MCF 10A (cell line): ENCODE measurements at regions not wholly inside any gene's neighbourhood (a gene's known extent, or its start where the extent isn't known, plus 50 kb on each side); places are given as distances from the start of the nearest gene placed in this dataset.
A peak's percentile ranks its signal among the peaks of the same experiment; 100 is the strongest.
"Not testable (repeated sequence)": the region's sequence is repeated elsewhere in the genome, so short reads cannot be mapped to it uniquely, and the experiment has no call there.

Source experiments
- BruUV-seq: library from RNA; stranded (reverse); fragments of 400-500 nt; replicated peaks from 2 replicates; lab custom pipeline; 2021; lab: Mats Ljungman, UMichigan
- CTCF ChIA-PET: fragments of 300-600 bp; sonication (Branson Sonifier 250); formaldehyde crosslinking; extraction: SDS; loops from one replicate; lab custom pipeline; 2021; ENCODE audit warnings: antibody characterized with exemption, inconsistent platforms; lab: Yijun Ruan, JAX
- POLR2A ChIA-PET: fragments of 300-600, 350-650 bp; sonication (Branson Sonifier 250); formaldehyde crosslinking; extraction: SDS; loops from one replicate; lab custom pipeline; 2020; ENCODE audit warnings: antibody characterized with exemption, inconsistent platforms; lab: Yijun Ruan, JAX
- DNase-seq: peaks from one replicate; pipeline ENCODE4 v3.0.0-alpha.2; 2018; ENCODE audit not compliant: unreplicated experiment
- H3K27ac Mint-ChIP-seq: one replicate; pipeline ENCODE4 v1.8.0; 2022; ENCODE audit warnings: mild to moderate bottlenecking, low read depth, mixed read lengths; ENCODE audit not compliant: unreplicated experiment
- H3K27me3 Mint-ChIP-seq: one replicate; pipeline ENCODE4 v1.8.0; 2022; ENCODE audit warnings: mixed read lengths; ENCODE audit not compliant: insufficient read depth, unreplicated experiment
- H3K36me3 Mint-ChIP-seq: one replicate; pipeline ENCODE4 v1.8.0; 2022; ENCODE audit warnings: mild to moderate bottlenecking, moderate library complexity, mixed read lengths; ENCODE audit not compliant: insufficient read depth, unreplicated experiment
- H3K4me1 Mint-ChIP-seq: one replicate; pipeline ENCODE4 v1.8.0; 2022; ENCODE audit warnings: mixed read lengths; ENCODE audit not compliant: insufficient read depth, unreplicated experiment
- H3K4me3 Mint-ChIP-seq: one replicate; pipeline ENCODE4 v1.8.0; 2022; ENCODE audit warnings: mild to moderate bottlenecking, moderate library complexity, mixed read lengths; ENCODE audit not compliant: unreplicated experiment
- H3K9me3 Mint-ChIP-seq: one replicate; pipeline ENCODE4 v1.8.0; 2022; ENCODE audit warnings: mixed read lengths; ENCODE audit not compliant: unreplicated experiment
- intact Hi-C: fragments of 100-400 bp; cut with micrococcal nuclease; formaldehyde crosslinking; loops from 2 replicates; pipeline ENCODE4 v1.14.1; 2022
- TF ChIP-seq, protein P1 (sequence below): fragments of 200-600 bp; IDR thresholded peaks from one replicate; pipeline ENCODE4 v1.8.0; 2022; ENCODE audit warnings: antibody characterized with exemption, mild to moderate bottlenecking; ENCODE audit not compliant: unreplicated experiment

DNA sequence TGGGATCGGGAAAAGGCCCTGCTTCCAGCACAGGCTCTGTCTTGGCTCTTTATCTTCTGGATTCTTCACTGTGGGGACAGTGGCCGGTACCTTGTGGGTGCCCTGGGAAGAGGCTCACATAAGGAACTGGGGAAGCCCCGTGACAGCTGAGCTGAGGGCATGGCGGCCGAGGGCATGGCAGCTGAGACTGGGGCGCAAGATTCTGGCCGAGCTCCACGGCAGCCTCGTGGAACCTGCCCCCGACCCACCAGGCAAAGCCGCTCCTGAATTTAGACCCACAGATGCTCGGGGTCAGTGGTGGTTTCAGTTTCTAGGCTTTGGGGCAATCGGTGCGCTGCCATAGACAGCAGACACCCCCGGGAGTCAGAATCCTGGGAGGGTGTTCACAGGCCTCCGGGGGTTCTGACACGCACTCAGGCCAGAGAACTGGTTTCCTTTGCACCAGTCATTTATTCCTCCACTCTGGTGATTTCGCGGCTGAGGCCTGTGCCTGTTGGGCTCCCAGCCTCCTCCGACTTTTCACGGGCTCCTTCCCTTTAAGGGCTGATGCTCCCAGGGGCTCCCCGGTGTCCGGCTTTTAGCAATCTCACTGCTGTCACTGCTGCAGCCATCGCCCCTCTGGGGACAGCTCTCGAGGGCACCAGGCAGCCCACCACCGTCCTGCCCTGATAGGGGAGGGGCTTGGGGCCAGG, 117.6 kb downstream of the TEX29 start:
- TF ChIP-seq, protein P1, sequence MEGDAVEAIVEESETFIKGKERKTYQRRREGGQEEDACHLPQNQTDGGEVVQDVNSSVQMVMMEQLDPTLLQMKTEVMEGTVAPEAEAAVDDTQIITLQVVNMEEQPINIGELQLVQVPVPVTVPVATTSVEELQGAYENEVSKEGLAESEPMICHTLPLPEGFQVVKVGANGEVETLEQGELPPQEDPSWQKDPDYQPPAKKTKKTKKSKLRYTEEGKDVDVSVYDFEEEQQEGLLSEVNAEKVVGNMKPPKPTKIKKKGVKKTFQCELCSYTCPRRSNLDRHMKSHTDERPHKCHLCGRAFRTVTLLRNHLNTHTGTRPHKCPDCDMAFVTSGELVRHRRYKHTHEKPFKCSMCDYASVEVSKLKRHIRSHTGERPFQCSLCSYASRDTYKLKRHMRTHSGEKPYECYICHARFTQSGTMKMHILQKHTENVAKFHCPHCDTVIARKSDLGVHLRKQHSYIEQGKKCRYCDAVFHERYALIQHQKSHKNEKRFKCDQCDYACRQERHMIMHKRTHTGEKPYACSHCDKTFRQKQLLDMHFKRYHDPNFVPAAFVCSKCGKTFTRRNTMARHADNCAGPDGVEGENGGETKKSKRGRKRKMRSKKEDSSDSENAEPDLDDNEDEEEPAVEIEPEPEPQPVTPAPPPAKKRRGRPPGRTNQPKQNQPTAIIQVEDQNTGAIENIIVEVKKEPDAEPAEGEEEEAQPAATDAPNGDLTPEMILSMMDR, result no peak
- intact Hi-C loops, result no loop called here
- H3K4me1 Mint-ChIP-seq, result no peaks in the 10 kb centered on the region
- BruUV-seq, result no TSS peak
- ChIA-PET POLR2A (no interaction called here), CTCF (interaction anchor here (0.5 to 1.5 kb wide), 3 partner anchors 10 to 453 kb away, joined by 3 to 9 read pairs (median 4); no protein-coding TSS in a partner anchor)
- H3K4me3 Mint-ChIP-seq, result no peak overlapping the region
- H3K9me3 Mint-ChIP-seq, result peaks cover 41% of the 10 kb centered on the region
- H3K36me3 Mint-ChIP-seq, result no peaks in the 10 kb centered on the region
- no peak overlapping the region for H3K27ac Mint-ChIP-seq
- peaks cover 7% of the 10 kb centered on the region for H3K27me3 Mint-ChIP-seq
- no peak for DNase-seq

DNA sequence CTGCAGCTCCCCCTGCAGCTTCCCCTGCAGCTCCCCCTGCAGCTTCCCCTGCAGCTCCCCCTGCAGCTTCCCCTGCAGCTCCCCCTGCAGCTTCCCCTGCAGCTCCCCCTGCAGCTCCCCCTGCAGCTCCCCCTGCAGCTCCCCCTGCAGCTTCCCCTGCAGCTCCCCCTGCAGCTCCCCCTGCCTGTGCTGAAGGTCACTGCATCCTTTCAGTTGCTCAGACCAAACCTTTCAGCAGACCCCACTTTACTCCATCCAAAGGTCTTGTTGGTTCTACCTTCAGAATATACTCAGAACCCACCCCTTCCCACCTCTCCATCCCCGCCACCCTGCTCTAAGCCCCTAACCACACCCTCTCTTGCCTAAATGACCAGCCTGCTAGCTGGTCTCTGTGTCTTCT, 120.0 kb downstream of the TEX29 start:
- DNase-seq, POLR2A ChIA-PET, H3K27me3 Mint-ChIP-seq, H3K4me3 Mint-ChIP-seq, H3K4me1 Mint-ChIP-seq, H3K36me3 Mint-ChIP-seq, BruUV-seq, H3K27ac Mint-ChIP-seq, intact Hi-C loops: not testable (repeated sequence)
- CTCF ChIA-PET, result interaction anchor here (0.6 to 1.7 kb wide), 4 partner anchors 11 to 880 kb away, joined by 3 to 9 read pairs (median 3); no protein-coding TSS in a partner anchor
- peaks cover 17% of the 10 kb centered on the region for H3K9me3 Mint-ChIP-seq
- TF ChIP-seq, protein P1, result peak; percentile 12

DNA sequence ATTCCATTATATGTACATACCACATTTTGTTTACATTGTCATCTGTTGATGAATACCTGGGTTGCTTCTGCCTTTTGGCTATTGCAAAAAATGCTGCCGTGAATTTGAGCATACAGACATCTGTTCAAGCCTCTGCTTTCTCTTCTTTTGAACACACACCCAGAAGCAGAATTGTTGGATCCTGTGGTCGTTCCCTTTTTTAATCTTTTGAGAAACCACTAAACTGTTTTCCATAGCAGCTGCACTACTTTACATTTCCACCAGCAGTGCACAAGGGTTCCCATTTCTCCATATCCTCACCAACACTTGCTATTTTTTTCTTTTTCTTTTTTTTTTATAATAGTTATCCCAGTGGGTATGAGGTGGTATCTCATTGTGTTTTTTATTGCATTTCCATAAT, 123.5 kb downstream of the TEX29 start:
- ChIA-PET POLR2A (no interaction called here), CTCF (interaction anchor here (0.6 to 1.4 kb wide), 2 partner anchors 15 to 1049 kb away, joined by 4 to 10 read pairs; no protein-coding TSS in a partner anchor)
- no peak for DNase-seq
- H3K4me3 Mint-ChIP-seq, result no peak overlapping the region
- intact Hi-C loops, result no loop called here
- H3K9me3 Mint-ChIP-seq, result peaks cover 30% of the 10 kb centered on the region
- BruUV-seq, result no TSS peak
- H3K4me1 Mint-ChIP-seq, result no peaks in the 10 kb centered on the region
- peaks cover 15% of the 10 kb centered on the region for H3K27me3 Mint-ChIP-seq
- H3K27ac Mint-ChIP-seq, result no peak overlapping the region
- TF ChIP-seq, protein P1, result no peak
- no peaks in the 10 kb centered on the region for H3K36me3 Mint-ChIP-seq

DNA sequence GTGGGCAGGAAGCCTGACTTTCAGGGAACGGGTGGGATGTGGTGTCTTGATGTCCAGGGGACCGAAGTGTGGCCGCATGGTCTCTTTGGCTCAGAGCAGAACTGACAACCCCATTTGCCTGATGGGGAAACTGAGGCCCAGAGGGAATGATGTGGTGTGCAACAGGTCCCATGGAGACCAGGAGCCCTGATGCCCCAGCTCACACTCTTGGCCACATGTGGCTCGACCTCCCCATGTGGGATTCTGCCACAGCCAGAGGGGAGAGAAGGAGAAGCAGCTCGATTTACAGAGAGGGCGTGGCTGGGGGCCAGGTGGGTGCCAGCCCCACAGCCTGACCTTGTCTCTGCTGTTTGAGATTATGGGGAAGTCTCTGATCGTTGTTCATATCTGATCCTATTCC, 128.1 kb downstream of the TEX29 start:
- CTCF ChIA-PET, result interaction anchor here (0.6 kb wide), 1 partner anchor 367 kb away, joined by 3 read pairs; no protein-coding TSS in a partner anchor
- TF ChIP-seq, protein P1, result no peak
- intact Hi-C loops, result no loop called here
- H3K27ac Mint-ChIP-seq, result no peak overlapping the region
- no peaks in the 10 kb centered on the region for H3K36me3 Mint-ChIP-seq
- no peaks in the 10 kb centered on the region for H3K4me1 Mint-ChIP-seq
- peaks cover 23% of the 10 kb centered on the region for H3K9me3 Mint-ChIP-seq
- no peak for DNase-seq
- POLR2A ChIA-PET, result no interaction called here
- H3K4me3 Mint-ChIP-seq, result no peak overlapping the region
- peaks cover 47% of the 10 kb centered on the region for H3K27me3 Mint-ChIP-seq
- no TSS peak for BruUV-seq
